NB4 (cell line): ENCODE measurements at regions not wholly inside any gene's neighbourhood (a gene's known extent, or its start where the extent isn't known, plus 50 kb on each side); places are given as distances from the start of the nearest gene placed in this dataset.
"Not testable (repeated sequence)": the region's sequence is repeated elsewhere in the genome, so short reads cannot be mapped to it uniquely, and the experiment has no call there.

Source experiments
- DNase-seq: peaks from one replicate; pipeline ENCODE4 v3.0.0; 2010; ENCODE audit warnings: low read depth
- H3K4me3 ChIP-seq: one replicate; pipeline ENCODE4 v1.5.1; 2011; ENCODE audit warnings: mild to moderate bottlenecking, low read depth, low read length, moderate library complexity
- MAX ChIP-seq: IDR thresholded peaks from 2 replicates; pipeline ENCODE4 v1.6.1; 2011; ENCODE audit warnings: low read depth, low read length
- MYC ChIP-seq: IDR thresholded peaks from 2 replicates; pipeline ENCODE4 v1.6.1; 2011; ENCODE audit warnings: low read depth, low read length
- POLR2A ChIP-seq: IDR thresholded peaks from 2 replicates; pipeline ENCODE4 v1.6.1; 2011; ENCODE audit warnings: mild to moderate bottlenecking; ENCODE audit not compliant: insufficient read length; ENCODE audit errors: extremely low read depth
- TF ChIP-seq, protein P1 (sequence below): IDR thresholded peaks from one replicate; pipeline ENCODE4 v1.5.1; 2012; ENCODE audit warnings: low read depth, low read length

- no peak for DNase-seq
- H3K4me3 ChIP-seq: no peak overlapping the region
- TF ChIP-seq MYC (no peak), MAX (no peak), POLR2A (no peak)
- TF ChIP-seq, protein P1, sequence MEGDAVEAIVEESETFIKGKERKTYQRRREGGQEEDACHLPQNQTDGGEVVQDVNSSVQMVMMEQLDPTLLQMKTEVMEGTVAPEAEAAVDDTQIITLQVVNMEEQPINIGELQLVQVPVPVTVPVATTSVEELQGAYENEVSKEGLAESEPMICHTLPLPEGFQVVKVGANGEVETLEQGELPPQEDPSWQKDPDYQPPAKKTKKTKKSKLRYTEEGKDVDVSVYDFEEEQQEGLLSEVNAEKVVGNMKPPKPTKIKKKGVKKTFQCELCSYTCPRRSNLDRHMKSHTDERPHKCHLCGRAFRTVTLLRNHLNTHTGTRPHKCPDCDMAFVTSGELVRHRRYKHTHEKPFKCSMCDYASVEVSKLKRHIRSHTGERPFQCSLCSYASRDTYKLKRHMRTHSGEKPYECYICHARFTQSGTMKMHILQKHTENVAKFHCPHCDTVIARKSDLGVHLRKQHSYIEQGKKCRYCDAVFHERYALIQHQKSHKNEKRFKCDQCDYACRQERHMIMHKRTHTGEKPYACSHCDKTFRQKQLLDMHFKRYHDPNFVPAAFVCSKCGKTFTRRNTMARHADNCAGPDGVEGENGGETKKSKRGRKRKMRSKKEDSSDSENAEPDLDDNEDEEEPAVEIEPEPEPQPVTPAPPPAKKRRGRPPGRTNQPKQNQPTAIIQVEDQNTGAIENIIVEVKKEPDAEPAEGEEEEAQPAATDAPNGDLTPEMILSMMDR: no peak
Observed at GRCh38 chr7:112957901-112958300, 128.7 kb downstream of the GPR85 start.

- H3K4me3 ChIP-seq, DNase-seq: not testable (repeated sequence)
Observed at GRCh38 chr7:112953031-112953430, 133.6 kb downstream of the GPR85 start.

DNA sequence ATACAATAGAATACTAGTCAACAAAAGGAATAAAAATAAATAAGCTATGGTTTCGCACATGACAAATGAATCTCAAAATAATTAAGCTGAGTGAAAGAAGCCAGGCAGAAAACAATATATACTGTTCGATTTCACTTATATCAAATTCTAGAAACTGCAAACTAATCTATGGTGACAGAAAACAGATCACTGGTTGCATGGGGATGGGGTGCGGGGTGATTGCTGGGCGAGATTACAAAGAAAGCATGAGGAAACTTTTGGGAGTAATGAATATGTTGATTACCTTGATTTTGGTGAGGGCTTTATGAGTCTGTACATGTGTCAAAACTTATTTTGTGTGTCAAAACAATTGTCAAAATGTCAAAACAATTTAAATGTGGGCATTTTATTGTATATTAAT, 135.6 kb downstream of the GPR85 start:
- TF ChIP-seq POLR2A (no peak), MYC (no peak), MAX (no peak)
- TF ChIP-seq, protein P1: no peak
- no peak overlapping the region for H3K4me3 ChIP-seq
- no peak for DNase-seq

DNA sequence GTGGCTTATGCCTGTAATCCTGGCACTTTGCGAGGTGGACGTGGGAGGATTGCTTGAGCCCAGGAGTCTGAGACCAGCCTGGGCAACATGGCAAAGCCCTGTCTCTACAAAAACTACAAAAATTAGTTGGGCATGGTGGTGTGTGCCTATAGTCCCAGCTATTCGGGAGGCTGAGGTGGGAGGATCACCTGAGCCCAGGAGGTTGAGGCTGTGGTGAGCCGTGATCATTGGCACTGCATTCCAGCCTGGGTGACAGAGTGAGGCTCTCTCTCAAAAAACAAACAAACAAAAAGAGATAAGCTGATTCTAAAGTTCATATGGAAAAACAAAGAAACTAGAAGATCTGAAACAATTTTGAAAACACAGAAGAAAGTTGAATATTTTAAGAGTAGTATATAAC, 136.9 kb downstream of the GPR85 start:
- not testable (repeated sequence) for DNase-seq, H3K4me3 ChIP-seq

DNA sequence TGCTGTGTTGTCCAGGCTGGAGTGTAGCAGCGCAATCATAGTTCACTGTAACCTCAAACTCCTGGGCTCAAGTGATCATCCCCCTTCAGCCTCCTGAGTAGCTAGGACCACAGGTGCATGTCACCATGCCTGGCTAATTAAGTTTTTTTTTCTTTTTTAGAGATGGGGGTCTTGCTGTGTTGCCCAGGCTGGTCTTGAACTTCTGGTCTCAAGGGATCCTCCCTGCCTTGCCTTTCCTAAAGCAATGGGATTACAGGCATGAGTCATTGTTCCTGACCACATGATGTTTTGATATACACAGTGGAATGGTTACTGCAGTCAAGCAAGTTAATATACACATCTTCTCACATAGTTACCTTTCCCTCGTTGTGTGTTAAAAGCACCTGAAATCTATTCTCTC, 140.3 kb downstream of the GPR85 start:
- peak; percentile 19 for DNase-seq

GRCh38 chr7:112945046-112945445, 141.6 kb downstream of the GPR85 start:
- no peak overlapping the region for H3K4me3 ChIP-seq
- DNase-seq: no peak
- TF ChIP-seq MAX (no peak), POLR2A (no peak), MYC (no peak)
- TF ChIP-seq, protein P1: no peak

More for the DNA sequence above, 140.3 kb downstream of the GPR85 start:
- TF ChIP-seq POLR2A (no peak), MYC (no peak), MAX (no peak)
- TF ChIP-seq, protein P1: no peak
- H3K4me3 ChIP-seq: no peak overlapping the region

GRCh38 chr7:112942981-112943380, 143.6 kb downstream of the GPR85 start:
- no peak for DNase-seq
- TF ChIP-seq POLR2A (no peak), MYC (no peak), MAX (no peak)
- TF ChIP-seq, protein P1: no peak
- H3K4me3 ChIP-seq: no peak overlapping the region

GRCh38 chr7:112942125-112942524, 144.5 kb downstream of the GPR85 start:
- not testable (repeated sequence) for DNase-seq, H3K4me3 ChIP-seq
